Trophoblast cell (in vitro differentiated cells and primary cell): ENCODE measurements at regions not wholly inside any gene's neighbourhood (a gene's known extent, or its start where the extent isn't known, plus 50 kb on each side); places are given as distances from the start of the nearest gene placed in this dataset.

Source experiments
- DNase-seq, 2 donors: peaks; one replicate each; pipeline ENCODE4 v3.0.0-alpha.2; 2016
- H2AFZ ChIP-seq: 2 replicates; pipeline ENCODE4 v1.6.1; 2013; ENCODE audit warnings: low read length, moderate library complexity, mild to moderate bottlenecking; ENCODE audit not compliant: insufficient read depth, poor library complexity
- H2AK5ac ChIP-seq: 2 replicates; pipeline ENCODE4 v1.6.1; 2013; ENCODE audit warnings: mild to moderate bottlenecking, low read length
- H2BK120ac ChIP-seq: 2 replicates; pipeline ENCODE4 v1.6.1; 2013; ENCODE audit warnings: low read length, mild to moderate bottlenecking, moderate library complexity; ENCODE audit not compliant: insufficient read depth, poor library complexity
- H2BK12ac ChIP-seq: 2 replicates; pipeline ENCODE4 v1.6.1; 2013; ENCODE audit warnings: mild to moderate bottlenecking, low read length, moderate library complexity
- H2BK5ac ChIP-seq: 2 replicates; pipeline ENCODE4 v1.6.1; 2013; ENCODE audit warnings: low read length, low read depth, moderate library complexity, mild to moderate bottlenecking; ENCODE audit not compliant: poor library complexity
- H3K14ac ChIP-seq: 2 replicates; pipeline ENCODE4 v1.6.1; 2013; ENCODE audit warnings: mild to moderate bottlenecking, low read length
- H3K18ac ChIP-seq: 2 replicates; pipeline ENCODE4 v1.6.1; 2013; ENCODE audit warnings: mild to moderate bottlenecking, low read length
- H3K23ac ChIP-seq: 2 replicates; pipeline ENCODE4 v1.6.1; 2013; ENCODE audit warnings: low read length
- H3K27ac ChIP-seq: 2 replicates; pipeline ENCODE4 v1.5.1; 2013; ENCODE audit warnings: low read depth, mild to moderate bottlenecking, inconsistent platforms, low read length, moderate library complexity
- H3K27me3 ChIP-seq: 2 replicates; pipeline ENCODE4 v1.6.1; 2013; ENCODE audit warnings: inconsistent platforms, mild to moderate bottlenecking, low read length, moderate library complexity; ENCODE audit not compliant: insufficient read depth
- H3K36me3 ChIP-seq, 2 experiments: 1 replicate in 1 of 2; 2 replicates in 1 of 2; pipeline ENCODE4 v1.6.1; 2013; ENCODE audit warnings: low read length in 2 of 2, mild to moderate bottlenecking in 2 of 2, moderate library complexity in 1 of 2; ENCODE audit not compliant: insufficient read depth in 2 of 2, control insufficient read depth in 1 of 2
- H3K4ac ChIP-seq: 2 replicates; pipeline ENCODE4 v1.6.1; 2013; ENCODE audit warnings: low read depth, mild to moderate bottlenecking, low read length, moderate library complexity
- H3K4me1 ChIP-seq, 2 experiments: 1 replicate in 1 of 2; 2 replicates in 1 of 2; pipeline ENCODE4 v1.6.1; 2013; ENCODE audit warnings: low read length in 2 of 2, mild to moderate bottlenecking in 2 of 2, moderate library complexity in 1 of 2; ENCODE audit not compliant: insufficient read depth in 2 of 2, control insufficient read depth in 1 of 2
- H3K4me2 ChIP-seq: 2 replicates; pipeline ENCODE4 v1.6.1; 2013; ENCODE audit warnings: inconsistent platforms, mild to moderate bottlenecking, low read length, moderate library complexity
- H3K4me3 ChIP-seq: 2 replicates; pipeline ENCODE4 v1.5.1; 2013; ENCODE audit warnings: mild to moderate bottlenecking, low read depth, low read length, inconsistent platforms
- H3K79me1 ChIP-seq: one replicate; pipeline ENCODE4 v1.6.1; 2013; ENCODE audit warnings: low read length
- H3K79me2 ChIP-seq: 2 replicates; pipeline ENCODE4 v1.6.1; 2013; ENCODE audit warnings: low read length, mild to moderate bottlenecking; ENCODE audit not compliant: control insufficient read depth, insufficient read depth, poor library complexity
- H3K9ac ChIP-seq: 2 replicates; pipeline ENCODE4 v1.6.1; 2013; ENCODE audit warnings: mild to moderate bottlenecking, low read length
- H3K9me3 ChIP-seq: 2 replicates; pipeline ENCODE4 v1.6.1; 2013; ENCODE audit warnings: low read depth, mild to moderate bottlenecking, control low read depth, inconsistent platforms, low read length; ENCODE audit not compliant: insufficient read depth
- H4K12ac ChIP-seq: 2 replicates; pipeline ENCODE4 v1.6.1; 2013; ENCODE audit warnings: low read depth, mild to moderate bottlenecking, low read length, moderate library complexity
- H4K8ac ChIP-seq: 2 replicates; pipeline ENCODE4 v1.6.1; 2013; ENCODE audit warnings: low read depth, mild to moderate bottlenecking, low read length, moderate library complexity
- H4K91ac ChIP-seq: one replicate; pipeline ENCODE4 v1.6.1; 2013; ENCODE audit warnings: low read depth, mild to moderate bottlenecking, low read length, moderate library complexity
- WGBS: extraction: QIAGEN DNeasy Blood & Tissue Kit; methylation state at CpG from one replicate; pipeline ENCODE4 v1.1.7; 2013; ENCODE audit warnings: missing lambda C conversion rate; ENCODE audit not compliant: insufficient read length, insufficient coverage; ENCODE audit errors: extremely low coverage; 5-methylcytosine and 5-hydroxymethylcytosine counted together

DNA sequence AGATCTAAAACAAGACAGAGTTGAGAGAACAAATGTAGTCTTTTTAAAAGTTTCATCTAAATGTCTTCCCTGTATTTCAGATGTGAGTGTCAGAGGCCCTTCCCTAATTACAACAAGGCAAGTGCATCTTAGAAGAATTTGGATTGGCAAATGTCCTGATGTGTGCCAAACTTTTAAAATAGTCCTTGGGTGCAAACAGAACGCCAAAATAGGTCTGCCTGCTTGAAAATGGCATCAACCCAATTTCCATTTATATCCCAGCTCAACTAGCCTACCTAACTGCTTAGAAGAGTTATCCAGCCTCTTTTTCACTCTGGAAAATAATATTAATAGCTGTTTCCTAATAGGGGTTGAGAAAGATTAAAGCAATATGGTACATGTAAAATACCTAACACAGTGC is 311.8 kb upstream of the ARRDC4 start:
- DNase-seq, result no peak
- H2AK5ac ChIP-seq, result no peak overlapping the region
- H3K4me2 ChIP-seq, result no peak overlapping the region
- H2BK12ac ChIP-seq, result no peak overlapping the region
- H3K14ac ChIP-seq, result no peak overlapping the region
- H3K9me3 ChIP-seq, result no peaks in the 10 kb centered on the region
- peaks cover 9% of the 10 kb centered on the region for H3K27me3 ChIP-seq
- H3K27ac ChIP-seq, result no peak overlapping the region
- H3K4me3 ChIP-seq, result no peak overlapping the region
- H3K9ac ChIP-seq, result no peak overlapping the region
- WGBS, result no CpG with 5 or more reads among the region's 1 CpG
- no peak overlapping the region for H2BK5ac ChIP-seq
- no peak overlapping the region for H2BK120ac ChIP-seq
- no peak overlapping the region for H2AFZ ChIP-seq
- H4K12ac ChIP-seq, result no peak overlapping the region
- H4K91ac ChIP-seq, result no peak overlapping the region
- no peak overlapping the region for H3K23ac ChIP-seq
- no peak overlapping the region for H3K4ac ChIP-seq
- H3K18ac ChIP-seq, result no peak overlapping the region
- H3K79me2 ChIP-seq, result no peaks in the 10 kb centered on the region
- no peaks in the 10 kb centered on the region for H3K36me3 ChIP-seq
- H3K4me1 ChIP-seq, result peaks cover 0 to 3% of the 10 kb centered on the region in 2 experiments
- H4K8ac ChIP-seq, result no peak overlapping the region
- no peaks in the 10 kb centered on the region for H3K79me1 ChIP-seq

DNA sequence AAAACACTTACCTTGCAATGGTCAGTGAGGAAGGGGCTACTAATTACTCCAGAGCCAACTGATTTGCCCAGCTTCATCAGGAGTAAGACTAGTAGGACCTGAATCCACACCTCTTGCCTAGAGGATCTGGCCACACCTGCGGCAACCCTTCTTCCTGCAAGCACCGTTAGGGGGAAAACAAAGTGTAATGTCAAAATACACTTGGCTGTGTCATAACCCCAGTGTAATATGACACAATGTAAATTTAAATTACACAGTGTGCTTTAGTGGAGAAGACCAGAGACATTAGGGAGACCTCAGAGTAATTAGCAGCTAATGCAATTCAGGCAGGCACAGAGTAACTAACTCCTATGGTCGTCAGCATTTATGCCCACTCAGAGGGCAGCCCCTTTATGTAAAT is 308.5 kb upstream of the ARRDC4 start:
- H3K14ac ChIP-seq, result no peak overlapping the region
- H2BK120ac ChIP-seq, result no peak overlapping the region
- H3K23ac ChIP-seq, result no peak overlapping the region
- no peak overlapping the region for H2AFZ ChIP-seq
- WGBS, result no CpG with 5 or more reads among the region's 3 CpGs
- no peak overlapping the region for H4K12ac ChIP-seq
- DNase-seq, result no peak
- no peak overlapping the region for H3K27ac ChIP-seq
- H4K91ac ChIP-seq, result no peak overlapping the region
- no peak overlapping the region for H3K4me2 ChIP-seq
- peaks cover 0 to 3% of the 10 kb centered on the region in 2 experiments for H3K4me1 ChIP-seq
- no peaks in the 10 kb centered on the region for H3K79me2 ChIP-seq
- H3K79me1 ChIP-seq, result no peaks in the 10 kb centered on the region
- H3K4me3 ChIP-seq, result no peak overlapping the region
- peaks cover 9% of the 10 kb centered on the region for H3K27me3 ChIP-seq
- no peak overlapping the region for H2BK5ac ChIP-seq
- no peaks in the 10 kb centered on the region for H3K9me3 ChIP-seq
- H3K36me3 ChIP-seq, result no peaks in the 10 kb centered on the region
- no peak overlapping the region for H4K8ac ChIP-seq
- H2BK12ac ChIP-seq, result no peak overlapping the region
- no peak overlapping the region for H3K4ac ChIP-seq
- no peak overlapping the region for H2AK5ac ChIP-seq
- no peak overlapping the region for H3K18ac ChIP-seq
- no peak overlapping the region for H3K9ac ChIP-seq

DNA sequence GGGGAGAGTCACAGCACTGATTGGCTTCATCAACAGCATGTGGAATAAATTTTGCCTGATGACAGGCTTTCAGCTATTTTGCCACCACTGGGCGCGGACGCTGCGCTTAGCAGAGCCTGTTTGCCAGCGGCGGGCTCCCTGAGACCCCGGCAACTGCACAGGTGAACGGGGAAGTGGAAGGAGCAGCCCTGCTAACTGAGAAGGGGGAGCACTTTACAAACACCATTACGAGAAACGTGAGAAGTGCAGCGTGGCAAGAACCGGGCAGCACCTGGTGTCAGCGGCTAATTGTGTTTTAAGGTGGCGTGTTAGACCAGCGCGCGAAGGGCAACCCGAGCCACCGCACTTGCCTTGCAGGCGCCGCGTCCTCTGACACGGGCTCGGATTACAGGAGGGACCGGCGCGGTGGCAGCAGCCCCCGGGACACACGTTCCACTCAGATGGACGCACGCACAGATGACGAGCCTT is 307.8 kb upstream of the ARRDC4 start:
- WGBS, result no CpG with 5 or more reads among the region's 32 CpGs
- Histone ChIP-seq H2AK5ac (no peak overlapping the region), H3K36me3 (no peaks in the 10 kb centered on the region), H3K79me2 (no peaks in the 10 kb centered on the region), H4K8ac (no peak overlapping the region), H3K4ac (no peak overlapping the region), H4K12ac (no peak overlapping the region), H3K79me1 (no peaks in the 10 kb centered on the region), H3K18ac (no peak overlapping the region), H2BK120ac (no peak overlapping the region), H3K9me3 (no peaks in the 10 kb centered on the region), H3K14ac (no peak overlapping the region), H3K23ac (no peak overlapping the region), H2AFZ (no peak overlapping the region), H3K27ac (no peak overlapping the region), H3K4me1 (peaks cover 0 to 3% of the 10 kb centered on the region in 2 experiments), H2BK12ac (no peak overlapping the region), H3K4me2 (peak overlapping the region; percentile 46), H2BK5ac (no peak overlapping the region), H3K9ac (no peak overlapping the region), H3K4me3 (no peak overlapping the region), H4K91ac (no peak overlapping the region), H3K27me3 (peaks cover 9% of the 10 kb centered on the region)
- peak in 1 of 2 donors; percentile 20 for DNase-seq

DNA sequence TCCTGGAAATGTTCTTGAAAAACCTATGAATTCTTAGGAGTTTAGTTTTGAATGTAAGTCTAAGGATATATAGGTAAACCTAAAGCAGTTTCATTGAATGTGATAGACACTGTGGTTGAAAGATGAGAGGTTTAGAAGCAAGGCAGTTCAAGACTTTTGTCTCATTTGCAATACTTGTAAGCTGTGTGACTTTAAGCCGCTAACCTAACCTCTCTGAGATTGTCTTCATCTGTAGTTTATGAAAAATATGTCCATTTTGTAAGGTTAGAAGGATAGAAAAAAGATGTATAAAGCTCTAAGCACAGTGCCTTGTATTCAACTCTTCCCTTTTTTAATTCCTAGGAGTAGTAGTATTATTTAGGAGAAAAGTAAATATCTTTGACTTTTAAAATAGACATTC is 306.6 kb upstream of the ARRDC4 start:
- H2BK12ac ChIP-seq, result no peak overlapping the region
- H3K9ac ChIP-seq, result no peak overlapping the region
- H3K79me1 ChIP-seq, result no peaks in the 10 kb centered on the region
- DNase-seq, result no peak
- no peak overlapping the region for H2AK5ac ChIP-seq
- H4K8ac ChIP-seq, result no peak overlapping the region
- no peak overlapping the region for H4K12ac ChIP-seq
- no peaks in the 10 kb centered on the region for H3K9me3 ChIP-seq
- H2BK120ac ChIP-seq, result no peak overlapping the region
- H3K4me3 ChIP-seq, result no peak overlapping the region
- H3K27me3 ChIP-seq, result peaks cover 9% of the 10 kb centered on the region
- no peak overlapping the region for H4K91ac ChIP-seq
- H3K79me2 ChIP-seq, result no peaks in the 10 kb centered on the region
- no peak overlapping the region for H3K18ac ChIP-seq
- no peak overlapping the region for H3K23ac ChIP-seq
- no peak overlapping the region for H3K14ac ChIP-seq
- H3K4me2 ChIP-seq, result no peak overlapping the region
- no peak overlapping the region for H2BK5ac ChIP-seq
- WGBS, result no CpG with 5 or more reads among the region's 1 CpG
- no peak overlapping the region for H3K27ac ChIP-seq
- H2AFZ ChIP-seq, result no peak overlapping the region
- H3K4me1 ChIP-seq, result peaks cover 0 to 3% of the 10 kb centered on the region in 2 experiments
- no peak overlapping the region for H3K4ac ChIP-seq
- H3K36me3 ChIP-seq, result no peaks in the 10 kb centered on the region
